ENCODE measurements at regions not wholly inside any gene's neighbourhood (a gene's known extent, or its start where the extent isn't known, plus 50 kb on each side); places are given as distances from the start of the nearest gene placed in this dataset.

GRCh38 chr6:164246082-164246481 is 831.6 kb downstream of the QKI start:
- DNase-seq (ENCODE audit: low spot score in 2 of 2), result no peak
- Histone ChIP-seq H3K4me3 (no peak overlapping the region), H3K9me3 (no peaks in the 10 kb centered on the region), H3K4me1 (no peaks in the 10 kb centered on the region), H3K27ac (no peak overlapping the region), H3K36me3 (no peaks in the 10 kb centered on the region), H3K27me3 (no peaks in the 10 kb centered on the region)
- 83 to 88% methylated on average over 4 of the region's 4 CpGs for WGBS, 2 donors
- TF ChIP-seq CTCF (IDR thresholded peaks at IDR 0.05) (no peak), EP300 (IDR thresholded peaks at IDR 0.05) (no peak), POLR2A (IDR thresholded peaks at IDR 0.05) (no peak)

GRCh38 chr6:164243949-164244348 is 829.4 kb downstream of the QKI start:
- 76 to 87% methylated on average over 9 of the region's 9 CpGs for WGBS, 2 donors
- no peak for DNase-seq (ENCODE audit: low spot score in 2 of 2)
- H3K9me3 ChIP-seq, result no peaks in the 10 kb centered on the region
- no peak for TF ChIP-seq EP300 (IDR thresholded peaks at IDR 0.05)
- TF ChIP-seq CTCF (IDR thresholded peaks at IDR 0.05), result no peak
- no peak for TF ChIP-seq POLR2A (IDR thresholded peaks at IDR 0.05)
- H3K4me1 ChIP-seq, result no peaks in the 10 kb centered on the region
- H3K27ac ChIP-seq, result no peak overlapping the region
- no peaks in the 10 kb centered on the region for H3K36me3 ChIP-seq
- no peaks in the 10 kb centered on the region for H3K27me3 ChIP-seq
- no peak overlapping the region for H3K4me3 ChIP-seq

- Histone ChIP-seq H3K27ac (no peak overlapping the region), H3K4me3 (no peak overlapping the region), H3K27me3 (no peaks in the 10 kb centered on the region), H3K9me3 (no peaks in the 10 kb centered on the region), H3K4me1 (no peaks in the 10 kb centered on the region), H3K36me3 (no peaks in the 10 kb centered on the region)
- TF ChIP-seq EP300 (IDR thresholded peaks at IDR 0.05), result no peak
- TF ChIP-seq POLR2A (IDR thresholded peaks at IDR 0.05), result no peak
- no peak for DNase-seq (ENCODE audit: low spot score in 2 of 2)
- WGBS, 2 donors, result 78 to 81% methylated on average over 6 of the region's 6 CpGs
These were observed 828.6 kb downstream of the QKI start for GRCh38 chr6:164243012-164243610.

GRCh38 chr6:164230804-164231203 is 816.3 kb downstream of the QKI start:
- no peaks in the 10 kb centered on the region for H3K4me1 ChIP-seq
- no peak for DNase-seq (ENCODE audit: low spot score in 2 of 2)
- H3K9me3 ChIP-seq, result no peaks in the 10 kb centered on the region
- H3K27ac ChIP-seq, result no peak overlapping the region
- no peaks in the 10 kb centered on the region for H3K36me3 ChIP-seq
- no peaks in the 10 kb centered on the region for H3K27me3 ChIP-seq
- WGBS, 2 donors, result 67 to 68% methylated on average over 9 of the region's 9 CpGs
- TF ChIP-seq POLR2A (IDR thresholded peaks at IDR 0.05) (no peak), EP300 (IDR thresholded peaks at IDR 0.05) (no peak), CTCF (IDR thresholded peaks at IDR 0.05) (no peak)
- no peak overlapping the region for H3K4me3 ChIP-seq

- TF ChIP-seq CTCF (IDR thresholded peaks at IDR 0.05) (no peak), POLR2A (IDR thresholded peaks at IDR 0.05) (no peak), EP300 (IDR thresholded peaks at IDR 0.05) (no peak)
- no peak overlapping the region for H3K27ac ChIP-seq
- no peak overlapping the region for H3K4me3 ChIP-seq
- no peak for DNase-seq (ENCODE audit: low spot score in 2 of 2)
- no peaks in the 10 kb centered on the region for H3K9me3 ChIP-seq
- H3K36me3 ChIP-seq, result no peaks in the 10 kb centered on the region
- 66 to 71% methylated on average over 6 of the region's 6 CpGs for WGBS, 2 donors
- H3K27me3 ChIP-seq, result no peaks in the 10 kb centered on the region
- H3K4me1 ChIP-seq, result no peaks in the 10 kb centered on the region
These were observed 815.7 kb downstream of the QKI start for GRCh38 chr6:164230259-164230658.

- Histone ChIP-seq H3K27ac (no peak overlapping the region), H3K36me3 (no peaks in the 10 kb centered on the region), H3K4me1 (no peaks in the 10 kb centered on the region), H3K9me3 (no peaks in the 10 kb centered on the region), H3K27me3 (no peaks in the 10 kb centered on the region), H3K4me3 (no peak overlapping the region)
- TF ChIP-seq CTCF (IDR thresholded peaks at IDR 0.05), result no peak
- no peak for TF ChIP-seq EP300 (IDR thresholded peaks at IDR 0.05)
- 87 to 91% methylated on average over 8 of the region's 8 CpGs for WGBS, 2 donors
- DNase-seq (ENCODE audit: low spot score in 2 of 2), result no peak
These were observed 815.2 kb downstream of the QKI start for GRCh38 chr6:164229716-164230115.

Measured in tibial nerve (tissue), 4 donors.